ENCODE measurements at regions not wholly inside any gene's neighbourhood (a gene's known extent, or its start where the extent isn't known, plus 50 kb on each side); places are given as distances from the start of the nearest gene placed in this dataset.

DNA sequence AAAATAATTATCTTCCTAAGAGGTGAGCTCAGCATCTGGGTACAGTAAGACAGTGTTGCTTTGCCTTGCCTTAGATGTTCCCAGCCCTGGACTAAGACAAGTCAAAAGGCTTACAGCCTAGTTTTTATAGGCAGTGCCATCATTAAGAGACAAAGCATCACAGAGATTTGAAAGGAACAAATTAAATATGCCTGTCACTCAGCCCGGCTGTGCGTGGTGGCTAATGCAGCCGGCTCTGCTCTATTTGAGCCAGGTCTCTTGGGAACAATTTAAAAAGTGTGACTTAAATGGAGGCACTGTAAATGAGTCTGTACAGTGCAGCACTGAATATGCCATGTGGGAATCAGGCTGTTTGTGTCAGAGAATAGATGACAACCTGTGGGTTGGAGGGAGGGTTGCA, 1687.4 kb upstream of the FLRT2 start:
- no peak overlapping the region for H3K27ac ChIP-seq
- H3K4me3 ChIP-seq: no peak overlapping the region
- no peak for DNase-seq
- no peak for FAIRE-seq
- no peak for ATAC-seq
- no peaks in the 10 kb centered on the region for H3K9me3 ChIP-seq
- TF ChIP-seq CTCF (IDR thresholded peaks at IDR 0.05): no peak
- no peaks in the 10 kb centered on the region for H3K4me1 ChIP-seq
- intact Hi-C loops (cut with DNase I): no loop called here
- H3K27me3 ChIP-seq: no peaks in the 10 kb centered on the region
- 91 to 96% methylated on average over 3 of the region's 3 CpGs for WGBS, 2 donors
- no peaks in the 10 kb centered on the region for H3K36me3 ChIP-seq

- 72 to 74% methylated on average over 1 of the region's 1 CpG for WGBS, 2 donors
- H3K9me3 ChIP-seq: no peaks in the 10 kb centered on the region
- no peak for ATAC-seq
- no peak for DNase-seq
- intact Hi-C loops (cut with DNase I): no loop called here
- FAIRE-seq: no peak
- no peaks in the 10 kb centered on the region for H3K36me3 ChIP-seq
- no peak overlapping the region for H3K27ac ChIP-seq
- TF ChIP-seq CTCF (IDR thresholded peaks at IDR 0.05): no peak
- no peak overlapping the region for H3K4me3 ChIP-seq
- H3K27me3 ChIP-seq: no peaks in the 10 kb centered on the region
- H3K4me1 ChIP-seq: no peaks in the 10 kb centered on the region
These were observed 1682.8 kb upstream of the FLRT2 start for GRCh38 chr14:83847102-83847501.

GRCh38 chr14:83850092-83850491, 1679.9 kb upstream of the FLRT2 start:
- ATAC-seq: no peak
- intact Hi-C loops (cut with DNase I): no loop called here
- Histone ChIP-seq H3K27me3 (no peaks in the 10 kb centered on the region), H3K4me3 (no peak overlapping the region), H3K36me3 (no peaks in the 10 kb centered on the region), H3K4me1 (no peaks in the 10 kb centered on the region), H3K9me3 (no peaks in the 10 kb centered on the region), H3K27ac (no peak overlapping the region)
- DNase-seq: no peak
- no peak for FAIRE-seq
- no peak for TF ChIP-seq CTCF (IDR thresholded peaks at IDR 0.05)
- 72 to 76% methylated on average over 5 of the region's 5 CpGs for WGBS, 2 donors

DNA sequence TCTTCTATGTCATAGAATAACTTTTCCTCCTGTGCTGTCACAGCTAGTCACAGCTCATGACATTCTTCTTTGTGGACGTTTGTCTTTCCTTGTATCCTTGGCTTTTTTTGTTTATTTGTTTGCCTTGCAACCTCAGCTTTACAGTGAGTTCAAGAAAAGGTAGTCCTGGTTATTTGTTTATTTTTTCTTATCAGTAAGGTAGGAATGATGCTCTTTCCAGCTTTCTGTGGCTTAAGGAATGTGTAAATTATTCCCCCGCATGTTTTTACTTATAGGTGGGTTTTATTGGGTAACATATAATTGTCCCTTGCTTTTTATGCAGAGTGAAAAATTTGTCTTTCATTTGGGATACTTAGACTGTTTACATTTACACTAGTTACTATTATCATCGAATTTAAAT, 1673.6 kb upstream of the FLRT2 start:
- H3K27me3 ChIP-seq: no peaks in the 10 kb centered on the region
- WGBS, 2 donors: 58 to 69% methylated on average over 3 of the region's 3 CpGs
- no peak for ATAC-seq

More for the DNA sequence above, 1673.6 kb upstream of the FLRT2 start:
- Histone ChIP-seq H3K9me3 (no peaks in the 10 kb centered on the region), H3K36me3 (no peaks in the 10 kb centered on the region), H3K27ac (no peak overlapping the region), H3K4me1 (no peaks in the 10 kb centered on the region), H3K4me3 (no peak overlapping the region)
- FAIRE-seq: no peak
- no peak for TF ChIP-seq CTCF (IDR thresholded peaks at IDR 0.05)
- intact Hi-C loops (cut with DNase I): no loop called here
- DNase-seq: no peak
